H9 (cell line): ENCODE measurements at regions not wholly inside any gene's neighbourhood (a gene's known extent, or its start where the extent isn't known, plus 50 kb on each side); places are given as distances from the start of the nearest gene placed in this dataset.

Experiments
- DNase-seq: peaks from one replicate; pipeline ENCODE4 v3.0.0-alpha.2; 2017
- H2AFZ ChIP-seq: one replicate; pipeline ENCODE4 v1.6.1; 2013; ENCODE audit warnings: mild to moderate bottlenecking, low read length, control low read depth, moderate library complexity
- H2AK5ac ChIP-seq: 2 replicates; pipeline ENCODE4 v1.6.1; 2013; ENCODE audit warnings: low read length, control low read depth, mixed read lengths; ENCODE audit not compliant: insufficient read length
- H2BK120ac ChIP-seq: one replicate; pipeline ENCODE4 v1.6.1; 2013; ENCODE audit warnings: low read depth, mild to moderate bottlenecking, low read length, control low read depth, inconsistent platforms; ENCODE audit not compliant: poor library complexity, severe bottlenecking
- H2BK12ac ChIP-seq: 2 replicates; pipeline ENCODE4 v1.6.1; 2013; ENCODE audit warnings: low read length, control low read depth, mixed read lengths, low read depth; ENCODE audit not compliant: insufficient read length
- H2BK15ac ChIP-seq: 2 replicates; pipeline ENCODE4 v1.6.1; 2013; ENCODE audit warnings: low read depth, low read length, control low read depth
- H2BK20ac ChIP-seq: one replicate; pipeline ENCODE4 v1.6.1; 2013; ENCODE audit warnings: low read depth, mild to moderate bottlenecking, low read length, control low read depth, inconsistent platforms; ENCODE audit not compliant: poor library complexity, severe bottlenecking
- H2BK5ac ChIP-seq: 2 replicates; pipeline ENCODE4 v1.6.1; 2013; ENCODE audit warnings: low read length, control low read depth, mixed read lengths; ENCODE audit not compliant: insufficient read length
- H3K14ac ChIP-seq: 2 replicates; pipeline ENCODE4 v1.6.1; 2013; ENCODE audit warnings: low read length, control low read depth; ENCODE audit not compliant: insufficient read depth
- H3K18ac ChIP-seq: 2 replicates; pipeline ENCODE4 v1.6.1; 2013; ENCODE audit warnings: low read depth, mild to moderate bottlenecking, mixed read lengths, low read length, control low read depth; ENCODE audit not compliant: insufficient read length
- H3K23ac ChIP-seq: 2 replicates; pipeline ENCODE4 v1.6.1; 2013; ENCODE audit warnings: low read length, control low read depth, mixed read lengths, low read depth; ENCODE audit not compliant: insufficient read length
- H3K23me2 ChIP-seq: 2 replicates; pipeline ENCODE4 v1.6.1; 2013; ENCODE audit warnings: low read depth, mild to moderate bottlenecking, mixed read lengths, low read length, control low read depth; ENCODE audit not compliant: insufficient read length, poor library complexity, severe bottlenecking
- H3K27ac ChIP-seq: 2 replicates; pipeline ENCODE4 v1.5.1; 2013; ENCODE audit warnings: low read length, control low read depth, mixed read lengths, low read depth; ENCODE audit not compliant: insufficient read length
- H3K27me3 ChIP-seq: 2 replicates; pipeline ENCODE4 v1.6.1; 2013; ENCODE audit warnings: low read length, control low read depth, inconsistent platforms; ENCODE audit not compliant: insufficient read depth
- H3K4ac ChIP-seq: 2 replicates; pipeline ENCODE4 v1.6.1; 2013; ENCODE audit warnings: low read depth, mild to moderate bottlenecking, control low read depth, inconsistent platforms, low read length, moderate library complexity
- H3K4me1 ChIP-seq: 2 replicates; pipeline ENCODE4 v1.6.1; 2013; ENCODE audit warnings: low read length, control low read depth, inconsistent platforms; ENCODE audit not compliant: insufficient read depth
- H3K4me2 ChIP-seq: 2 replicates; pipeline ENCODE4 v1.6.1; 2013; ENCODE audit warnings: low read length, control low read depth, mixed read lengths; ENCODE audit not compliant: insufficient read length, insufficient read depth
- H3K56ac ChIP-seq: 2 replicates; pipeline ENCODE4 v1.6.1; 2013; ENCODE audit warnings: low read depth, mild to moderate bottlenecking, mixed read lengths, low read length, control low read depth; ENCODE audit not compliant: insufficient read length
- H3K79me1 ChIP-seq: 2 replicates; pipeline ENCODE4 v1.6.1; 2013; ENCODE audit warnings: low read depth, mild to moderate bottlenecking, moderate library complexity, low read length, control low read depth, inconsistent platforms; ENCODE audit not compliant: insufficient read depth, poor library complexity, severe bottlenecking
- H3K79me2 ChIP-seq: 2 replicates; pipeline ENCODE4 v1.6.1; 2013; ENCODE audit warnings: low read length, control low read depth, inconsistent platforms; ENCODE audit not compliant: insufficient read depth
- H3K9ac ChIP-seq: 2 replicates; pipeline ENCODE4 v1.6.1; 2013; ENCODE audit warnings: low read length, control low read depth, mixed read lengths; ENCODE audit not compliant: insufficient read length; ENCODE audit errors: extremely low read depth
- H3K9me3 ChIP-seq: one replicate; pipeline ENCODE4 v1.6.1; 2013; ENCODE audit warnings: low read depth, low read length, inconsistent platforms; ENCODE audit not compliant: control insufficient read depth
- H3T11ph ChIP-seq: one replicate; pipeline ENCODE4 v1.6.1; 2013; ENCODE audit warnings: mild to moderate bottlenecking, low read length, control low read depth, inconsistent platforms
- H4K20me1 ChIP-seq: one replicate; pipeline ENCODE4 v1.6.1; 2013; ENCODE audit not compliant: control insufficient read depth, insufficient read length, insufficient read depth
- H4K5ac ChIP-seq: 2 replicates; pipeline ENCODE4 v1.6.1; 2013; ENCODE audit warnings: low read depth, mild to moderate bottlenecking, mixed read lengths, low read length, control low read depth; ENCODE audit not compliant: insufficient read length
- H4K8ac ChIP-seq: replicated peaks from 2 replicates; pipeline ENCODE4 v1.6.1; 2013; ENCODE audit warnings: low read length, control low read depth, mixed read lengths, low read depth; ENCODE audit not compliant: insufficient read length
- H4K91ac ChIP-seq: 2 replicates; pipeline ENCODE4 v1.6.1; 2013; ENCODE audit warnings: low read depth, mild to moderate bottlenecking, moderate library complexity, mixed read lengths, low read length, control low read depth; ENCODE audit not compliant: insufficient read length
- H3K27ac Mint-ChIP-seq, 3 experiments: 2 replicates in 2 of 3; 3 replicates in 1 of 3; pipeline ENCODE4 v1.8.0; 2020 to 2021; ENCODE audit warnings: mixed read lengths in 3 of 3, mild to moderate bottlenecking in 1 of 3, moderate library complexity in 1 of 3
- H3K27me3 Mint-ChIP-seq: 2 replicates; pipeline ENCODE4 v1.8.0; 2021; ENCODE audit warnings: low read depth, mild to moderate bottlenecking, moderate library complexity, mixed read lengths
- H3K36me3 Mint-ChIP-seq, 3 experiments: 2 replicates in 2 of 3; 3 replicates in 1 of 3; pipeline ENCODE4 v1.8.0; 2020 to 2021; ENCODE audit warnings: low read depth in 3 of 3, mixed read lengths in 3 of 3; ENCODE audit not compliant: insufficient read depth in 1 of 3
- H3K4me1 Mint-ChIP-seq, 2 experiments: 2 replicates each; pipeline ENCODE4 v1.8.0; 2020; ENCODE audit warnings: mixed read lengths in 2 of 2
- H3K4me3 Mint-ChIP-seq, 2 experiments: 2 replicates in 1 of 2; 3 replicates in 1 of 2; pipeline ENCODE4 v1.8.0; 2020 to 2021; ENCODE audit warnings: mild to moderate bottlenecking in 2 of 2, mixed read lengths in 2 of 2, moderate library complexity in 1 of 2
- H3K9me3 Mint-ChIP-seq, 2 experiments: 2 replicates in 1 of 2; 3 replicates in 1 of 2; pipeline ENCODE4 v1.8.0; 2020; ENCODE audit warnings: mild to moderate bottlenecking in 2 of 2, mixed read lengths in 2 of 2, moderate library complexity in 1 of 2
- WGBS: extraction: QIAGEN DNeasy Blood & Tissue Kit; methylation state at CpG from one replicate; pipeline ENCODE4 v1.1.7; 2013; ENCODE audit warnings: missing lambda C conversion rate, low lambda C conversion rate, mixed read lengths; ENCODE audit not compliant: insufficient read length; ENCODE audit errors: extremely low coverage; 5-methylcytosine and 5-hydroxymethylcytosine counted together
- TF ChIP-seq, protein P1 (sequence below): fragments of 200-600 bp; sonication (generic); conservative IDR thresholded peaks from 3 replicates; pipeline ENCODE4 v1.8.0; 2021; ENCODE audit warnings: antibody characterized with exemption, mild to moderate bottlenecking

DNA sequence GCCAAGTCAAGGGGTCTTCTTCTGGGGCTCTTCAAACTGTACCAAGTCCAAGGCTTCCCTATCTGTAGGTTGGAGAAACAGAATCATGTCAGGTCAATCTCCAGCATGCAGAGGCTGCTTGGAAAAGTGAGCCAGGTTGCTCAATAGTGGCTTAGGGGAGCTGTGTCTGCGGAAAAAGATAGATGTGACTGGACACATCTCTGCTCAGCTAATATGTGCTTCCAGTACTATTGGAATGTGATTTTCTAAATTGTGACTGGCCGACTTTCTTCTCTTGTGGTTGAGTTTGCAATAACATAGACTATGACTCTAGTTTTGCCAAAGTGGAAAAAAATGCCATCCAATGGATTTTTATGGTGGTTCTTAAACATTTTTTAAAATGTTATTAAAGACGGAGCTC lies 136.7 kb downstream of the BOD1 start:
- TF ChIP-seq, protein P1, sequence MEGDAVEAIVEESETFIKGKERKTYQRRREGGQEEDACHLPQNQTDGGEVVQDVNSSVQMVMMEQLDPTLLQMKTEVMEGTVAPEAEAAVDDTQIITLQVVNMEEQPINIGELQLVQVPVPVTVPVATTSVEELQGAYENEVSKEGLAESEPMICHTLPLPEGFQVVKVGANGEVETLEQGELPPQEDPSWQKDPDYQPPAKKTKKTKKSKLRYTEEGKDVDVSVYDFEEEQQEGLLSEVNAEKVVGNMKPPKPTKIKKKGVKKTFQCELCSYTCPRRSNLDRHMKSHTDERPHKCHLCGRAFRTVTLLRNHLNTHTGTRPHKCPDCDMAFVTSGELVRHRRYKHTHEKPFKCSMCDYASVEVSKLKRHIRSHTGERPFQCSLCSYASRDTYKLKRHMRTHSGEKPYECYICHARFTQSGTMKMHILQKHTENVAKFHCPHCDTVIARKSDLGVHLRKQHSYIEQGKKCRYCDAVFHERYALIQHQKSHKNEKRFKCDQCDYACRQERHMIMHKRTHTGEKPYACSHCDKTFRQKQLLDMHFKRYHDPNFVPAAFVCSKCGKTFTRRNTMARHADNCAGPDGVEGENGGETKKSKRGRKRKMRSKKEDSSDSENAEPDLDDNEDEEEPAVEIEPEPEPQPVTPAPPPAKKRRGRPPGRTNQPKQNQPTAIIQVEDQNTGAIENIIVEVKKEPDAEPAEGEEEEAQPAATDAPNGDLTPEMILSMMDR = no peak
- H3K18ac ChIP-seq = no peak overlapping the region
- no peak overlapping the region for H3K27ac ChIP-seq
- no peak overlapping the region for H4K8ac ChIP-seq
- no peak overlapping the region for H2AFZ ChIP-seq
- H4K91ac ChIP-seq = no peak overlapping the region
- Mint-ChIP-seq H3K4me1 (peaks cover 3 to 6% of the 10 kb centered on the region in 2 experiments), H3K36me3 (no peaks in the 10 kb centered on the region; a peak in 1 of 7 replicates), H3K4me3 (no peak overlapping the region), H3K27me3 (peaks cover 16% of the 10 kb centered on the region), H3K9me3 (no peaks in the 10 kb centered on the region), H3K27ac (no peak overlapping the region)
- no peak overlapping the region for H3K9ac ChIP-seq
- H3K79me2 ChIP-seq = no peaks in the 10 kb centered on the region
- no peaks in the 10 kb centered on the region for H3K23me2 ChIP-seq
- H4K20me1 ChIP-seq = no peaks in the 10 kb centered on the region
- no peak overlapping the region for H3K14ac ChIP-seq
- H3K79me1 ChIP-seq = no peaks in the 10 kb centered on the region
- no peak overlapping the region for H3K56ac ChIP-seq
- no peak overlapping the region for H2AK5ac ChIP-seq
- H3T11ph ChIP-seq = no peak overlapping the region
- no peak overlapping the region for H3K23ac ChIP-seq
- no peak overlapping the region for H3K4ac ChIP-seq
- no peaks in the 10 kb centered on the region for H3K9me3 ChIP-seq
- H3K27me3 ChIP-seq = no peaks in the 10 kb centered on the region
- DNase-seq = no peak
- no peak overlapping the region for H2BK12ac ChIP-seq
- no peak overlapping the region for H4K5ac ChIP-seq
- H2BK20ac ChIP-seq = no peak overlapping the region
- WGBS = no CpG with 5 or more reads among the region's 3 CpGs
- no peak overlapping the region for H2BK5ac ChIP-seq
- H3K4me1 ChIP-seq = peaks cover 3% of the 10 kb centered on the region; the same call in 1 of the 2 replicates
- H3K4me2 ChIP-seq = no peak overlapping the region
- H2BK15ac ChIP-seq = no peak overlapping the region
- H2BK120ac ChIP-seq = no peak overlapping the region
